NCI-H526 (cell line): ENCODE measurements at regions not wholly inside any gene's neighbourhood (a gene's known extent, or its start where the extent isn't known, plus 50 kb on each side); places are given as distances from the start of the nearest gene placed in this dataset.
"Not testable (repeated sequence)": the region's sequence is repeated elsewhere in the genome, so short reads cannot be mapped to it uniquely, and the experiment has no call there.

Source experiments
- DNase-seq, 2 experiments: peaks; one replicate each; lab custom pipeline; 2025; lab: John Stamatoyannopoulos, UW

- DNase-seq: no peak
Observed at GRCh38 chr3:28140664-28141063, 100.8 kb upstream of the CMC1 start.

- no peak for DNase-seq
Observed at GRCh38 chr3:28149960-28150359, 91.5 kb upstream of the CMC1 start.

GRCh38 chr3:28150465-28151206 is 90.8 kb upstream of the CMC1 start:
- no peak for DNase-seq

- no peak for DNase-seq
Observed at GRCh38 chr3:28151207-28151550, 90.2 kb upstream of the CMC1 start.

DNA sequence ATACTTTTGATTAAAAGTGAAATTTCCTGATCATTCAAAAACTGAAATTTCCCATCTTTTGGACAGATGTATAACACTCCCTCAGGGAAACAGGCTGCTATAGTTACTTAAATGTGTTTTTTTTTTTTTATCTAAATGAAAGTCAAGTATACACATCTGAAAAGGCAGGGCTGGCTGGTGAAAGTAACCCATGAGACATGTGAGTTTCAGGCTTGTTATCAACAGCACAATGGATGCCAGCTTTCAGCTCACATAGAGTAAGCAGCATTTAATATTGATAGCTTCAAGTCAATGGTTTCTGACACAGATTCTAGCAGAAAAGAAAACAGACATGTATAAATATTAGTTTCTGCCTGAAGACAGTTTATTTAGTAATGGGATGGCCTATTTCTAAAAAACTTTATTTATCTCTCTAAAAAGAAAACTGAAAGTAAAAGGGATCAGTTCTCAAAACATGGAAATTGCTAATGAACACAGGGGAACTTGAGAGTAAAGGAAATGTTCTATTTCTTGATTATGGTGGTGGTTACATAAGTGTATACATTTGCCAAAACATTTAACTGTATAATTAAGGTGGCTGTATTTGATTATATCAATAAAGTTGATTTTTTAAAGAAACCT is 89.7 kb upstream of the CMC1 start:
- no peak for DNase-seq

GRCh38 chr3:28155631-28156030 is 85.8 kb upstream of the CMC1 start:
- DNase-seq: no peak

- not testable (repeated sequence) for DNase-seq
Observed at GRCh38 chr3:28156599-28156998, 84.8 kb upstream of the CMC1 start.

- DNase-seq: no peak
Observed at GRCh38 chr3:28171962-28172361, 69.5 kb upstream of the CMC1 start.

GRCh38 chr3:28172748-28173147 is 68.7 kb upstream of the CMC1 start:
- no peak for DNase-seq

DNA sequence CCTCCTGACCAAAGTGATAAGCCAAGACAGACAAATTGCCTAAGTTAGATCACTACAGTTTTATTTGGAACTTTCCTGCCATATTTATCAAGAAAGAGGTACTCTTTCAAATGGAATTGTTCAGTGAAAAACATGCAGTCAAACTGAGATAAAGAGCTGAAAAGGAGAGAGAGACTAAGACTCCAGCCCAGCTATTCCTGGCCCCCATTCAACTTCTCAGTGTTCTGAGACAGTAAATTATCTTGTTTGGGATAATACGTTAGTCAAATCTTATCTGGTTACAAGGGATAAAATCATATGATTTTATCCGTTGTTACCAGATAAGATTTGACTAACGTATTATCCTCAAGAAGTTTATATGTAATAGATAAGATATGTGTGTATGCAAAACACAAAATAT is 67.6 kb upstream of the CMC1 start:
- DNase-seq: no peak

DNA sequence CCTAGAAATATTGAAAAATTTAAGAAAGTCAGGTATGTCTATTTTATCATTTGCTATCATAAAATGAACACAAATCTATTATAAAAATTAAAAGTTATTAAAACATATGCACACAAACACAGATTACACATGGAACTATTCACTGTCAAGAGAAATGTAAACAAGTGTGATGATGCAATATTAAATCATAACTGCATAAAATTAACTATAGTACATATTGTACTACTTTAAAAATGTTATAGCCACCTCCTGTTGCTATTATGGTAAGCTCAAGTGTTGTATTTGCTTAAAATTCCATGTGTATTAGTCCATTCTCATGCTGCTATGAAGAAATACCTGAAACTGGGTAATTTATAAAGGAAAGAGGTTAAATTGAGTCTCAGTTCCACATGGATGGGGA is 54.7 kb upstream of the CMC1 start:
- no peak for DNase-seq

GRCh38 chr3:28188686-28189085 is 52.7 kb upstream of the CMC1 start:
- no peak for DNase-seq

- DNase-seq: no peak
Observed at GRCh38 chr3:28191363-28191762, 50.1 kb upstream of the CMC1 start.
